Activated CD4-positive, alpha-beta T cell treated with anti-CD3 and anti-CD28 coated beads, Interleukin-2, amount 10 ng/mL, durations not matched to agents 24 days and 14 days (primary cell): ENCODE measurements at regions not wholly inside any gene's neighbourhood (a gene's known extent, or its start where the extent isn't known, plus 50 kb on each side); places are given as distances from the start of the nearest gene placed in this dataset.

Source experiments
- DNase-seq: peaks from one replicate; pipeline ENCODE4 v3.0.0; 2022
- H3K27ac Mint-ChIP-seq: one replicate; pipeline ENCODE4 v1.8.0; 2022; ENCODE audit warnings: mild to moderate bottlenecking, mixed read lengths
- H3K27me3 Mint-ChIP-seq: one replicate; pipeline ENCODE4 v1.8.0; 2022; ENCODE audit warnings: mixed read lengths
- H3K36me3 Mint-ChIP-seq: one replicate; pipeline ENCODE4 v1.8.0; 2022; ENCODE audit warnings: low read depth, mild to moderate bottlenecking, mixed read lengths
- H3K4me1 Mint-ChIP-seq: one replicate; pipeline ENCODE4 v1.8.0; 2021; ENCODE audit warnings: mixed read lengths
- H3K4me3 Mint-ChIP-seq: one replicate; pipeline ENCODE4 v1.8.0; 2022; ENCODE audit warnings: mild to moderate bottlenecking, moderate library complexity, mixed read lengths
- H3K9me3 Mint-ChIP-seq: one replicate; pipeline ENCODE4 v1.8.0; 2021; ENCODE audit warnings: mixed read lengths
- intact Hi-C: fragments of 100-400 bp; cut with micrococcal nuclease; formaldehyde crosslinking; loops from one replicate; pipeline ENCODE4 v1.15.1; 2023

- intact Hi-C loops, result no loop called here
- Mint-ChIP-seq H3K4me1 (no peaks in the 10 kb centered on the region), H3K27ac (no peak overlapping the region), H3K4me3 (no peak overlapping the region), H3K36me3 (no peaks in the 10 kb centered on the region), H3K9me3 (peaks cover 4% of the 10 kb centered on the region), H3K27me3 (peaks cover 4% of the 10 kb centered on the region)
- no peak for DNase-seq
Observed at GRCh38 chr4:54359919-54360650, 131.0 kb downstream of the PDGFRA start.

- no peak for DNase-seq
- no peak overlapping the region for H3K4me3 Mint-ChIP-seq
- H3K27ac Mint-ChIP-seq, result no peak overlapping the region
- intact Hi-C loops, result no loop called here
- H3K27me3 Mint-ChIP-seq, result no peaks in the 10 kb centered on the region
- no peaks in the 10 kb centered on the region for H3K36me3 Mint-ChIP-seq
- no peaks in the 10 kb centered on the region for H3K9me3 Mint-ChIP-seq
- no peaks in the 10 kb centered on the region for H3K4me1 Mint-ChIP-seq
Observed at GRCh38 chr4:54363037-54363436, 133.9 kb downstream of the PDGFRA start.

GRCh38 chr4:54365691-54366090 lies 136.6 kb downstream of the PDGFRA start:
- no peaks in the 10 kb centered on the region for H3K9me3 Mint-ChIP-seq
- no peaks in the 10 kb centered on the region for H3K36me3 Mint-ChIP-seq
- H3K4me3 Mint-ChIP-seq, result no peak overlapping the region
- no peaks in the 10 kb centered on the region for H3K4me1 Mint-ChIP-seq
- intact Hi-C loops, result no loop called here
- no peaks in the 10 kb centered on the region for H3K27me3 Mint-ChIP-seq
- no peak overlapping the region for H3K27ac Mint-ChIP-seq
- DNase-seq, result no peak

DNA sequence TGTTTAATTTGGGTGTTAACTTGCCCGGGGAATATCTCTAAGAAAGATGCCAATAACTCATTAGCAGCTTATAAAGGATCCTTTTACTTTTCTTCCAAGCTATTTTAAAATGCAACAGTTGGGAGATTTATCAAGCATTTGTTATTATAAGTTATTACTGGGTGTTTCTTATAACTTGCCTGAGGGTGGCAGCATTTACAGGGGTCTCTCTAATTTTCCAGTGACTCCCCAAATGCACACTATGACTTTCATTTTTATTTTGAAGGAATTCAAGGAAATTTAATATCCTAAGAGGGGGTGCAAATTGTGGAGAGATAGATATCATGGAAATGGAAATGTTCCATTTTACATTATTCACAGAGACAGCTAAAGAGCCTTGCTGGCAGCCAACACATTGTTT lies 138.0 kb downstream of the PDGFRA start:
- intact Hi-C loops, result no loop called here
- no peaks in the 10 kb centered on the region for H3K4me1 Mint-ChIP-seq
- DNase-seq, result no peak
- no peak overlapping the region for H3K4me3 Mint-ChIP-seq
- H3K36me3 Mint-ChIP-seq, result no peaks in the 10 kb centered on the region
- H3K9me3 Mint-ChIP-seq, result no peaks in the 10 kb centered on the region
- no peaks in the 10 kb centered on the region for H3K27me3 Mint-ChIP-seq
- H3K27ac Mint-ChIP-seq, result no peak overlapping the region

DNA sequence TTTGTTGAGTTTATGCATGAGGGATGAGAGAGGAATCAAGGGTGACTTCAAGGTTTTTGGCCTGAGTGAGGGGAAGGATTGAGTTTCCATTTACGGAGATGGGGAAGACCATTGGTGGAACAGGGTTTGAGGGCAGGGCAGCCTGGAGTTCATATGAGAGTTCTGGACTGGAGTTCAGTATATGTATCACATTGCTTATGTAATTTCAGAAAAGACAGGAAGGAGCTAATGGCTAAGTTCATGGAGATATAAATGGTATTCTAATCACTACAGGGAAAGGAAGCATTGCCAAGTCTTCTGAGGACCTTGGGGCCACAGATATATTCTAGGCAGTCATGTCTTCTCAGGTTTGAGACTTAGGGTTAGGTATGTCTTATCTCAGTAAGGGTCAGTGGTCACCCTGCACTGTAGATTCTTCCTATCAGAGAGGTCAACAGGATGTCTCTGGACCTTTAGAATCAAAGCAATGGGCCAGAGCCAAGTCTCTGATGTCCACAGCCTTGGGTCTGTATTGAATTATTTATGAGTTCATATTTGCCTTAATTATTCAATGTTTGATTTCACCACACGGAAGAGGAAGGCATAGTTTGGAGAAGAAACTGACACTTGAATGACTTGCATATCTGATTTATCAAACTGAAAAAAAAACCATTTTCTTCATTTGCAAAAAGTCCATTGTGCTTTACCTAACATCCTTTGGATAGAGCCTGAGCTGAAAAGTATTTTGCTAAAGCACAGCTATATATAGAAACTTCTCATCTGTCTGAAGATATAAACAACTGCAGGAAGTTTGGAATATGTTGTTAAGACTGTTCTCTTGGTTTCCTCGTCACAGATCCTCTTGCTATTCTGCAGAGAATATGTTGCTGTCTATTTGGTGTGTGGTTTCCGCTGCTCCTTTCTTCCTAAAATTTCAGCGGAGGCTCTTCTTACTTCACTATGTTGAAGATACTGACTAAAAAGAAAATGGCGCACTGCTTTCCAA lies 139.5 kb downstream of the PDGFRA start:
- H3K4me3 Mint-ChIP-seq, result no peak overlapping the region
- DNase-seq, result no peak
- H3K9me3 Mint-ChIP-seq, result no peaks in the 10 kb centered on the region
- no peak overlapping the region for H3K27ac Mint-ChIP-seq
- intact Hi-C loops, result no loop called here
- H3K4me1 Mint-ChIP-seq, result no peaks in the 10 kb centered on the region
- H3K36me3 Mint-ChIP-seq, result no peaks in the 10 kb centered on the region
- H3K27me3 Mint-ChIP-seq, result no peaks in the 10 kb centered on the region

- no peak overlapping the region for H3K4me3 Mint-ChIP-seq
- no peaks in the 10 kb centered on the region for H3K36me3 Mint-ChIP-seq
- H3K9me3 Mint-ChIP-seq, result no peaks in the 10 kb centered on the region
- DNase-seq, result no peak
- intact Hi-C loops, result no loop called here
- no peak overlapping the region for H3K27ac Mint-ChIP-seq
- no peaks in the 10 kb centered on the region for H3K27me3 Mint-ChIP-seq
- H3K4me1 Mint-ChIP-seq, result no peaks in the 10 kb centered on the region
Observed at GRCh38 chr4:54371173-54371572, 142.1 kb downstream of the PDGFRA start.

DNA sequence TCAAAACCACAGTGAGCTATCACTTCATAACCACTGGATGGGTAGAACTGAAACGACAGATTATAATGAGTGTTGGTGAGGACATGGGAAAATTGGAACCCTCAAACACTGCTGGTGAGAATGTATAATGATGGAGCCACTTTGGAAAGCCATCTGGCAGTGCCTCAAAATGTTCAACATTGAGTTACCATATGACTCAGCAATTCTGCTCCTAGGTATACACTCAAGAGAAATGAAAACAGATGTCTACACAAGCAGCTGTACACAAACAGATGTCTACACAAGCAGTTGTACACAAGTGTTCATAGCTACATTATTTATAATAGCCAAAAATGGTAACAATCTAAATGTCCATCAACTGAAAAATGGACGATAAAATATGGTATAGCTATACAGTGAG lies 143.9 kb downstream of the PDGFRA start:
- no peaks in the 10 kb centered on the region for H3K4me1 Mint-ChIP-seq
- H3K27ac Mint-ChIP-seq, result no peak overlapping the region
- no peaks in the 10 kb centered on the region for H3K36me3 Mint-ChIP-seq
- no peaks in the 10 kb centered on the region for H3K27me3 Mint-ChIP-seq
- intact Hi-C loops, result no loop called here
- H3K9me3 Mint-ChIP-seq, result no peaks in the 10 kb centered on the region
- no peak for DNase-seq
- no peak overlapping the region for H3K4me3 Mint-ChIP-seq

GRCh38 chr4:54373718-54374210 lies 144.7 kb downstream of the PDGFRA start:
- H3K27ac Mint-ChIP-seq, result no peak overlapping the region
- no peak overlapping the region for H3K4me3 Mint-ChIP-seq
- no peak for DNase-seq
- no peaks in the 10 kb centered on the region for H3K27me3 Mint-ChIP-seq
- no peaks in the 10 kb centered on the region for H3K9me3 Mint-ChIP-seq
- intact Hi-C loops, result no loop called here
- H3K36me3 Mint-ChIP-seq, result no peaks in the 10 kb centered on the region
- no peaks in the 10 kb centered on the region for H3K4me1 Mint-ChIP-seq

- Mint-ChIP-seq H3K27me3 (no peaks in the 10 kb centered on the region), H3K4me1 (no peaks in the 10 kb centered on the region), H3K36me3 (no peaks in the 10 kb centered on the region), H3K27ac (no peak overlapping the region), H3K9me3 (no peaks in the 10 kb centered on the region), H3K4me3 (no peak overlapping the region)
- intact Hi-C loops, result loop anchor here (5.0 kb wide), 1 partner anchor 279 kb away; the partner anchor contains the start of gene KIT
- no peak for DNase-seq
Observed at GRCh38 chr4:54378461-54378860, 149.4 kb downstream of the PDGFRA start.

DNA sequence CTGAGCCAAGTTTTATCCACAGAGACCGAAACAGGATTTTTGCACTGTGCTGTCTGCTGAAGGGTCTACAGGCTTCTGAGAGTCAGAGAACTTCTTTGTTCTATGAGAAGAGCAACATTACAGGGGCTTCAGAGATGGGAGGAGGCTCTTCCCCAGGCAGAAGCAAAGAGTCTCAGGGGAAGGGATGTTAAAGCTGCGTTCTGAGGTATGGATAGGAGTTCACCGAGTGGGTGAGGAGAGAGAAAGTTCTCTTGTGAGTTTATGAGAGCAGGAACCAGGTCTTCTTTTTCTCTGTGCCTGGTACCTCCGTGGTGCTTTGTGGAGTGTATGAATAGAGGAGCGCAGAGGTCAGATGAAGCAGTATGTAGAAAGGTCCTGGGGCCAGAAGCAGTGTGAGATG lies 155.1 kb downstream of the PDGFRA start:
- Mint-ChIP-seq H3K4me3 (no peak overlapping the region), H3K9me3 (no peaks in the 10 kb centered on the region), H3K36me3 (no peaks in the 10 kb centered on the region), H3K27me3 (no peaks in the 10 kb centered on the region), H3K27ac (no peak overlapping the region), H3K4me1 (no peaks in the 10 kb centered on the region)
- intact Hi-C loops, result no loop called here
- no peak for DNase-seq

DNA sequence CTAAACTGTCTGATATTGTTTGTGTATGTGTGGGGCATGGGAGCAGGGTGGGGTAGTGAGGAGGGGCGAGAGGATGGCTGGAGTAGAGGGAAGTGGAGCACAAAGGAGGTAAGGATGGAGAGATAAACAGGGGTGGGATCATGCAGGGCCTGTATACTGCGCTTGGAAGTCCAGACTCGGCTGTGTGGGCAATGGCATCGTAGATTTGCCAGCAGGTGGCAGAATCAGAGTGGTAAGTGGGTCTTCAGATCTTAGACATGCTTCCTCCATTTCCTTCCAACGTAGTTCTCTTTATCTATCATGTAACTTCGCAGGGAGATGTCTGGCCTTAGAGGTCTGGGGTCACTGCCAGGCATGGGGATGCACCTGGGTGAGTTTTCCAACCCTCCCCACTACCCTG lies 155.5 kb downstream of the PDGFRA start:
- DNase-seq, result no peak
- intact Hi-C loops, result no loop called here
- Mint-ChIP-seq H3K27me3 (no peaks in the 10 kb centered on the region), H3K9me3 (no peaks in the 10 kb centered on the region), H3K4me3 (no peak overlapping the region), H3K4me1 (no peaks in the 10 kb centered on the region), H3K27ac (no peak overlapping the region), H3K36me3 (no peaks in the 10 kb centered on the region)

GRCh38 chr4:54386042-54386669 lies 157.1 kb downstream of the PDGFRA start:
- no peak for DNase-seq
- intact Hi-C loops, result no loop called here
- no peaks in the 10 kb centered on the region for H3K27me3 Mint-ChIP-seq
- no peaks in the 10 kb centered on the region for H3K36me3 Mint-ChIP-seq
- H3K27ac Mint-ChIP-seq, result no peak overlapping the region
- H3K9me3 Mint-ChIP-seq, result no peaks in the 10 kb centered on the region
- no peaks in the 10 kb centered on the region for H3K4me1 Mint-ChIP-seq
- no peak overlapping the region for H3K4me3 Mint-ChIP-seq

GRCh38 chr4:54386693-54387092 lies 157.6 kb downstream of the PDGFRA start:
- no peaks in the 10 kb centered on the region for H3K27me3 Mint-ChIP-seq
- no peak overlapping the region for H3K4me3 Mint-ChIP-seq

DNA sequence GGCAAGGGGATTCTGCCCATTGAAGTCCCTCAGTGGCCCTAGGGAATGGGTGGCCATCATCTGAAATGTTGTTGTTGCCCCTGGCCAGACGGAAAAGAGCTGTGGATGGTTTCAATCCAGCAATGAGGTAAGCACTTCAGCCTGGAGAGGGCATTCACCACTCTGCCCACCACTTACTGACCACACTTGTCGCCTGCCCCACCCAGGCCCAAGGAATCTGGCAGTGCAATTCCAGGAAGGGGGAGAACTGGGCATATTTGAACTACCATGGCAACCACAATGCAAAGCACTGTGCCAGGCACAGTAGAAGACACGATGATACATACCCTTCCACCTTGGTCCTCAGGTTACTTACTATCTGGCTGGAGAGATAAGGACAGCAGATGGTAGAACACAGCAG lies 161.6 kb downstream of the PDGFRA start:
- intact Hi-C loops, result no loop called here
- Mint-ChIP-seq H3K9me3 (no peaks in the 10 kb centered on the region), H3K27me3 (no peaks in the 10 kb centered on the region), H3K4me3 (no peak overlapping the region), H3K4me1 (no peaks in the 10 kb centered on the region), H3K36me3 (no peaks in the 10 kb centered on the region), H3K27ac (no peak overlapping the region)
- no peak for DNase-seq

More at GRCh38 chr4:54386693-54387092, 157.6 kb downstream of the PDGFRA start:
- no peaks in the 10 kb centered on the region for H3K36me3 Mint-ChIP-seq
- DNase-seq, result no peak
- H3K27ac Mint-ChIP-seq, result no peak overlapping the region
- H3K4me1 Mint-ChIP-seq, result no peaks in the 10 kb centered on the region
- intact Hi-C loops, result no loop called here
- no peaks in the 10 kb centered on the region for H3K9me3 Mint-ChIP-seq
